Body of pancreas (tissue), 4 donors: ENCODE measurements at regions not wholly inside any gene's neighbourhood (a gene's known extent, or its start where the extent isn't known, plus 50 kb on each side); places are given as distances from the start of the nearest gene placed in this dataset.

ENCODE experiments used
- POLR2A ChIP-seq, 3 donors: fragments of 450-650 bp; IDR thresholded peaks; one replicate each; pipeline ENCODE4 v1.6.1; 2016; ENCODE audit warnings: antibody characterized with exemption in 3 of 3, mild to moderate bottlenecking in 2 of 3
- TF ChIP-seq, protein P1 (sequence below), 7 experiments: fragments of 450-650 bp in 4 of 7; fragments of 200-600 bp in 3 of 7; sonication (generic) in 3 of 7; IDR thresholded peaks; one replicate each; pipeline ENCODE4 v1.5.1; 2016 to 2019; ENCODE audit warnings: antibody characterized with exemption in 7 of 7

DNA sequence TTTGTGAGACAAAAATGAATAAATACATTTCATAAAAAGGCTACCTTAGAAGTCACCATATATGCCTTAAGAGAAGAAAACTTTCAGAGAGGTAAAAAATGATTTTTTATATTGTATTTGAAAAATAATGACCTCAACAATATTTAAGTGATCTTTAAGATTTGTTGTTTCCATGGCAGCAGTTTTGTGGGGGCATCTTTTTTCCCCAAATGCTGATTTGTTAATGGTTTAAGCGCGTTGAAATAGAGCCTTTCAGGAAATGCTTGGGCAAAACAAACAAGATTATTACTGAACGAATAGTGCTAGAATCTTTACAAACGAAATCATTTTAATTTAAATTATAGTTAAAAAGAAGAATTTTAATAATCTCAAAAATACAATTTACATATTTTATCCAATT is 103.1 kb upstream of the MYO16 start:
- no peak for TF ChIP-seq POLR2A (IDR thresholded peaks at IDR 0.05)
- TF ChIP-seq, protein P1, sequence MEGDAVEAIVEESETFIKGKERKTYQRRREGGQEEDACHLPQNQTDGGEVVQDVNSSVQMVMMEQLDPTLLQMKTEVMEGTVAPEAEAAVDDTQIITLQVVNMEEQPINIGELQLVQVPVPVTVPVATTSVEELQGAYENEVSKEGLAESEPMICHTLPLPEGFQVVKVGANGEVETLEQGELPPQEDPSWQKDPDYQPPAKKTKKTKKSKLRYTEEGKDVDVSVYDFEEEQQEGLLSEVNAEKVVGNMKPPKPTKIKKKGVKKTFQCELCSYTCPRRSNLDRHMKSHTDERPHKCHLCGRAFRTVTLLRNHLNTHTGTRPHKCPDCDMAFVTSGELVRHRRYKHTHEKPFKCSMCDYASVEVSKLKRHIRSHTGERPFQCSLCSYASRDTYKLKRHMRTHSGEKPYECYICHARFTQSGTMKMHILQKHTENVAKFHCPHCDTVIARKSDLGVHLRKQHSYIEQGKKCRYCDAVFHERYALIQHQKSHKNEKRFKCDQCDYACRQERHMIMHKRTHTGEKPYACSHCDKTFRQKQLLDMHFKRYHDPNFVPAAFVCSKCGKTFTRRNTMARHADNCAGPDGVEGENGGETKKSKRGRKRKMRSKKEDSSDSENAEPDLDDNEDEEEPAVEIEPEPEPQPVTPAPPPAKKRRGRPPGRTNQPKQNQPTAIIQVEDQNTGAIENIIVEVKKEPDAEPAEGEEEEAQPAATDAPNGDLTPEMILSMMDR (IDR thresholded peaks at IDR 0.05): no peak
